GM21447 (cell line): ENCODE measurements at regions not wholly inside any gene's neighbourhood (a gene's known extent, or its start where the extent isn't known, plus 50 kb on each side); places are given as distances from the start of the nearest gene placed in this dataset.
"Not testable (repeated sequence)": the region's sequence is repeated elsewhere in the genome, so short reads cannot be mapped to it uniquely, and the experiment has no call there.

ENCODE experiments used
- ATAC-seq: cut with Tn5 transposase; IDR thresholded peaks from one replicate; pipeline ENCODE4 v1.9.1; 2021; ENCODE audit not compliant: unreplicated experiment

DNA sequence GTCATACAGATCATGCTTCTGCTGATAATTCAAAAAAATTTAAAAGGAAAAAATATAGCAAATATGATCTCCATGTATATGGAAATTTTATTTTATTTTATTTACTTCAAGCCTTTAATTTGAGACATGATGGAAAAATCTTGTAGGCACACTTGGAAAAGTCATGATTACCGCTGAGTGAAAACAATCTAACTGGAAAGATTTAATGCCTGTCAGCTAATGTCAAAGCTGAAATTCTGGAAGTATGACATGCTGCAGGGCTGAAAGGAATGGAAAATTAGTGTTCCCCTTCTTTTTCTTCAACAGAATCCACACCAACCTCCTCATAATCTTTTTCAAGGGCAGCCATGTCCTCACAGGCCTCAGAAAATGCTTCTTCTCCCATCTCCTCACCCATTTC is 58.2 kb downstream of the RPRM start:
- no peak for ATAC-seq

GRCh38 chr2:153417077-153417476 is 61.5 kb downstream of the RPRM start:
- no peak for ATAC-seq

DNA sequence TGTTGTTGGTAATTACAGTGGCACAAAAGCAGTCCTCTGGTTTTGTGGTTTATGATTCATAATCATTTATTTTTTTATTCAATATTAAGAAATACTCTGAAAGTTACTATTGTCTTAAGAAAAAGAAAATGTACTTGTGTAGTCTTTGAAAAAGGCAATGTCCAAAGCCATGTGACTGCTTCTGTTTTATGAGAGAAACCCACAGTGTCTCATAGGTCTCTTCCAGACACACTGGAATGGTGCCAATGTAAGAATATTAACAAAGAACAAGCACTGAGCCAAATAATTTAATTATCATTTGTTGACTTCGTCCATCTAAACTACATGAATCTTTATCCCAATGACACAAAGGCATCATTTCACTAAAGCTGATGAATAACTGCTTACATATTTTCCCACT is 62.5 kb downstream of the RPRM start:
- no peak for ATAC-seq

DNA sequence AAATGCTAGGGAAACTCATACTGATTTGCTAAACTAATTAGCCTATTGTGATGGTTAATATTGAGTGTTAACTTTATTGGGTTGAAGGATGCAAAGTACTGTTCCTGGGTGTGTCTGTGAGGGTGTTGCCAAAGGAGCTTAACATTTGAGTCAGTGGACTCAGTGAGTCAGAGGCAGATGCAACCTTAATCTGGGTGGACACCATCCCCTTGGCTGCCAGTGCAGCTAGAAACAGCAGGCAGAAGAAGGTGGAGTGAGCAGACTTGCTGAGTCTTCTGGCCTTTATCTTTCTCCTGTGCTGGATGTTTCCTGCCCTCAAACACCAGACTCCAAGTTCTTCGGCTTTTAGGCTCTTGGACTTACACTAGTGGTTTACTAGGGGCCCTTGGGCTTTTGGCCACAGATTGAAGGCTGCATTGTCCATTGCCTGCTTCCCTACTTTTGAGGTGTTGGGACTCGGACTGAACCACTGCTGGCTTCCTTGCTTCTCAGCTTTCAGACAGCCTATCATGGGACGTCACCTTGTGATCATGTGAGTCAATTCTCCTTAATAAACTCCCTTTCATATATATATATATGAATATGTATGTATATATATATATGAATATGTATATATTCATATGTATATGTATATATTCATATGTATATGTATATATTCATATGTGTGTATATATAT is 69.7 kb downstream of the RPRM start:
- no peak for ATAC-seq

DNA sequence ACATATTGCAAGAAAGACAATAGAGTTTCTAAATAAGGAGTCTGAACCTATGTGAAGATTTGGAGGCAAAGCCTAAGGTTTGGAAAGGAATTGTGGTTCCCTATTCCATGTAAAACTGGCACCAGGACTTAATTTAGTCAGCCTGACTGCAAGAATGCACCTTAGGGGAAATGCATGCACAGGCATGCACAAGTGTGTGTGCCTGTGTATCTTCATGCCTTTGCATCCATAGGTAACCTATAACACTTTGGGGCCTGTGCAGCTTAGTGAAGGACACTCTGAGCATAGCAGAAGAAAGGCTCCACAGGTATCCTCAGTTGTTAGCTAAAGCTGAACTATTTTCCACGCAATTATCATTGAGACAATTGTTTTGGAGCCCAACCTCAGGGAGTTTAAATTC is 73.4 kb downstream of the RPRM start:
- ATAC-seq = no peak

GRCh38 chr2:153404792-153405191 is 73.8 kb downstream of the RPRM start:
- no peak for ATAC-seq

DNA sequence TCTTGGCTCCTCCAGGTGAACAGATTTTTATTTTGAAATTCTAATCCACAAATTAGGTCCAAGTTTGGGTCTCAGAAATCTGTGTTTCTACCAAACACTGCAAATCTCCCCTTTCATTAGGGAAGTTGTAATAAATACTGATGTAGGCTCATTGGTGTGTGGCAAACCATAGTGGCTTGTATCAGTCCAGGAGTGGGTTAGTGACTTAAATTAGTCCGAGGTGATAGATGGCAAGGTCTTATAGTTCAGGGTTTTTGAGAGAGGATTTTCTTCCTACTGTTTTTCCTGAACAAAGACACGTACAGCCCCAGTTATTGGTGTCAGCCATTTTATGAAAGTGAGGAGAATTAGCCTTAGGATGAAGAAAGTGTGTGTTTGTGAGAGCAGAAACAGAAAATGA is 74.6 kb downstream of the RPRM start:
- no peak for ATAC-seq

GRCh38 chr2:153403352-153403751 is 75.2 kb downstream of the RPRM start:
- ATAC-seq = not testable (repeated sequence)

DNA sequence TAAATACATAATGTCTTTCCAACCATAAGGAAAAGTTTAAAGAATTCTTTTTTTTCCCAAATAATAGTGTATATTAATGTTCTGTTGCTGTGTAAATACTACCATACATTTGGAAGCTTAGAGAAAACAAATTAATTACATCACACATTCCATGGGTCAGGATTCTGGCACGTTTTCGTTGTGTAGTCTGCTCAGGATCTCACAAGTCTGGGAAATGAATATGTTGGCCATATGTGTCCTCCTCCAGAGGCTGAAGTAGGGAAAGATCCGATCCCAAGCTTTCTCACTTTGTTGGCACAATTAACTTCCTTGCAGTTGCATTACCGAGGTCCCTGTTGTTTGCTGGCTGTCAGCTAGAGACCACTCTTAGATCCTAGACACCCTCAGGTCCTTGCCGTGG is 83.9 kb downstream of the RPRM start:
- ATAC-seq = no peak

GRCh38 chr2:153394247-153394646 is 84.3 kb downstream of the RPRM start:
- no peak for ATAC-seq

- no peak for ATAC-seq
These were observed 85.0 kb downstream of the RPRM start for GRCh38 chr2:153393518-153393917.

- no peak for ATAC-seq
These were observed 87.4 kb downstream of the RPRM start for GRCh38 chr2:153391131-153391530.

DNA sequence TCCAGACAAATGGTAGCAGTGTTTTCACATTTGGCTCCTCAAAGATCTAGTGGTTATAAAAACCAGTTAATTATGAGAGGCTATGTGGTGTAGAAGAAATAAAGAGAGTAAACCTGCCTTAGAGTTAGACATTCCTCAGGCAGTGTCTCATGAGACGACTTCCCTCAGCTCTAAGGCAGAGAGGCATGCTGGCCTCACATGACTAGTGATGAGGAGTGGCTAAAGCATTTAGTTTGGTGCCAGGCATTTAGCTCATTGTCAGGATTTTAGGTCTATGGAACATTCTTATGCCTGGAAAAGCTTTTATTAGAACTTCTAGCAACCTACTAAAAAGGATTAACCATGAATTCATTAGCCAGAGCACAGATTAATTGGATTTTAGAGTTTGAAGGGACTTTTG is 90.3 kb downstream of the RPRM start:
- no peak for ATAC-seq

DNA sequence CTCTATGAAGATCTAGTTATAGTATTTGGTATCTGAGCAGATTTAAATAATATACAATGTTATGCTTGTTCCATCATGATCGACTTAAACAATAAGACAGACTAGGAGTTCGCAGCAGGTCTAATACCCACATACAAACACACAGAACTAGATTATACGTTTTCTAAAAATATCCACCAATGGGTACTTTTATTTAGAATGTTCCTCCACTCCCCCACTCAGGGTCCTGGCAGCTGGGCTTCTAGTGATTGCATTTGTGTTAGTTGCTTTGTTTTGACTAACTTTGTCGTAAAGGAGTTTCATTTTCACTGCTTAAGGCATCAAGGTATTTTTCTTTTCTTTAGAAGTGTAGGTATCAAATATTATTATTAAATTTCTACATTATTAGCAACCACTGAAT is 91.4 kb downstream of the RPRM start:
- no peak for ATAC-seq

DNA sequence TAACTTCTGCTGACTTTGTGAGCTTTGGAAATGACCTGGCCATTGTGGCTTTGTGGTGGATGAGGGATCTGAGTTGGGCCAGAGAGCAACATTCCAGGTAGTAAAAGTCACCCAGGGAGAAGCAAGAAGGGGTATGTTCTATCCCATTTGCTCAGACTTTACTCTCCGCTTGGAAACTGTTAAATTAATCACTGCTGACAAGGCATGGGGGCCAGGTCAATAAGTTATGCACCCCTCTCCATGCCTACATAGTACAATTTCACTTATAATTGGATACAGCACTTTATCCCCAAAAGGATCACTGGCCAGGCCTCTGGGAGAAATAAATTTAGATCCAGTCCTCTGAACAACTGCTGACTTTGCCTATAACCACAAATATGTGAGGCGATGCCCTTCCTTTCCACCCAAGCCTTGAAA is 92.1 kb downstream of the RPRM start:
- ATAC-seq = no peak

DNA sequence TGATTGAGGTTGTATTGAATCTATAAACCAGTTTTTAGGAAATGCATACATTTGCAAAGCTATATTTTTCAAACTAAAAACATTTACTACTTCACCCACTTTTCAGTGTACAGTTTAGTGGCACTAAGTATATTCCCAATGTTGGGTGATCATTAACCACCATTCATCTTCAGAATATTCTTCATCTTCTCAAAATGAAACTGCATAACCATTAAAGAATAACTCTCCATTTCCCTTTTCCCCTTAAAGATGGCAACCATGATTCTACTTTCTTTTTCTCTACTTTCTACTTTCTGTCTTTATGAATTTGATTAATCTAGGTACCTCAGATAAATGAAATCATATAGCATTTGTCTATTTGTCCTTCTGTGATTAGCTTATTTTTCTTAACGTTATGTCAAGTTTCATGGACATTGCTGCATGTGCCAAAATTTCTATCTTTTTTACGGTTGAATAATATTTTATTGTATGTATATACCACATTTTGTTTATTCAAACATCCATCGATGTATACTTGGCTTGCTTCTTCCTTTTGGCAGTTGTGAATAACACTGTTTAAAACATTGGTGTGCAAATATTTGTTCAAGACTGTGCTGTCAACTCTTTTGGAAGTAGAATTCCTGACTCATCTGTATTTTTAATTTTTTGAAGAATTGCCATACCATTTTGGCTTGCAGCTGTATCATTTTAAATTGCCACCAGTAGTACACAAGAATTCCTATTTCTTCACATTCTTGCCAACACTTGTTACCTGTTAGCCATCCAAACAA is 104.9 kb downstream of the RPRM start:
- peak; percentile 57 for ATAC-seq

DNA sequence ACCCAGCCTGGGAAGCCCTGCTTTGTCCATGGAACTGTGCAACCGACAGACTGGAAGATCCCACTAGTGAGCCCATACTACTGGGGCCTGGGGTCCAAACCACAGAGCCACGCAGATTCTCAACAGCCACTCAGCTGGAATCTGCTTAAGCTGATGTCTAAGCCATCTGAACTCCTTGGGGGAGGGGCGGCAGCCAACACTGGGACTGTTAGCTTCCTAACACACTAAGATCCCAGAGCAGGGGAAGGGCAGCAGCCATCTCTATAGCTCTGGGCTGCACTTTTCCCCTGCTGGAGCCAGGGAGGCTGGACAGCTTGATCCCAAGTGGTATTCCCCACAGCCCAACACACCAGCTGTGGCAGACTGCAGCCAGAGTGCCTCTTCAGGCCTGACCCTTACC is 118.3 kb downstream of the RPRM start:
- ATAC-seq = no peak

- no peak for ATAC-seq
These were observed 124.2 kb downstream of the RPRM start for GRCh38 chr2:153354377-153354776.

GRCh38 chr2:153349603-153350002 is 129.0 kb downstream of the RPRM start:
- no peak for ATAC-seq

- no peak for ATAC-seq
These were observed 130.6 kb downstream of the RPRM start for GRCh38 chr2:153347818-153348495.

GRCh38 chr2:153320879-153321278 is 157.7 kb downstream of the RPRM start:
- ATAC-seq = no peak

DNA sequence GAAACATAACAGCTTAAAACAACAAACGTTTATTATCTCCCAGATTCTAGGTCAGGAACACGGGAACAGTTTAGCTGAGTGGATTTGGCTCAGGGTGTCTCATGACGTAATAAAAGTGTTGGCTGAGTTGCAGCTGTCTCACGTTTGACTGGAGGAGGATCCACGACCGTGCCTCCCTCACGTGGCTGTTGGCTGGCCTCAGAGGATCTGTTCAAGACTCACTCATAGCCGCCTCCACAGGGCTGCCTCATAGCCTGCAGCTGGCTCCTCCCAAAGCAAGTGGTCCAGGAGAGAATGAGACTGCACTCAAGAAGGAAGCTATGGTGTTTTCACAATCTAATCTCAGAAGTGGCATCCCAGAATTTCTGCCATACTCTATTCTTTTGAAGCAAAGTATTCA is 167.1 kb downstream of the RPRM start:
- ATAC-seq = no peak
